D721Med (cell line): ENCODE measurements at regions not wholly inside any gene's neighbourhood (a gene's known extent, or its start where the extent isn't known, plus 50 kb on each side); places are given as distances from the start of the nearest gene placed in this dataset.

Experiments
- DNase-seq: peaks from one replicate; pipeline ENCODE4 v3.0.0; 2011; ENCODE audit warnings: low spot score; ENCODE audit not compliant: insufficient read length
- FAIRE-seq: peaks from 2 replicates; lab custom pipeline; 2011; peaks lifted over from hg19 to GRCh38; lab: Jason Lieb, UNC
- TF ChIP-seq, protein P1 (sequence below): IDR thresholded peaks from 2 replicates; pipeline ENCODE4 v1.5.1; 2012; ENCODE audit warnings: mild to moderate bottlenecking, control low read depth; ENCODE audit not compliant: insufficient read depth; ENCODE audit errors: missing control alignments

DNA sequence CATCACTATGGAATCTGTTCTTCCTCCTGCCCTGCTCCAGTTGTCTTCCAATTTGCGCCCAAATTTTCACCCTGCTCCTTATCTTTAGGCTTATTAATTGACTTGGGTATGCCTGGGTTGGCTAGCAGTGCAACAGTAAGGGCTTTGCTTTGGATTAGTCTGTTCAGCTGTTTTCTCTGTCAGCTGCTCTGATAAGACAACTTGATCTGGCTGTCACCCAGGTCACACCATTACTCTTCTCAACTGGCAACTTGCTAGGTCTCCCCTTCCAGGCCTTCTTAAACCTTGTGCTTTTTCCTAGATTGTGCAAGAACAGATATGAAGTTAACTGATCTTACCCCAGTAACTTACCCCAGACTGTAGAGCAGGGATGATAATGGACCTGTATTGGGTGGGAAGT lies 357.8 kb upstream of the LARGE1 start:
- no peak for FAIRE-seq
- TF ChIP-seq, protein P1, sequence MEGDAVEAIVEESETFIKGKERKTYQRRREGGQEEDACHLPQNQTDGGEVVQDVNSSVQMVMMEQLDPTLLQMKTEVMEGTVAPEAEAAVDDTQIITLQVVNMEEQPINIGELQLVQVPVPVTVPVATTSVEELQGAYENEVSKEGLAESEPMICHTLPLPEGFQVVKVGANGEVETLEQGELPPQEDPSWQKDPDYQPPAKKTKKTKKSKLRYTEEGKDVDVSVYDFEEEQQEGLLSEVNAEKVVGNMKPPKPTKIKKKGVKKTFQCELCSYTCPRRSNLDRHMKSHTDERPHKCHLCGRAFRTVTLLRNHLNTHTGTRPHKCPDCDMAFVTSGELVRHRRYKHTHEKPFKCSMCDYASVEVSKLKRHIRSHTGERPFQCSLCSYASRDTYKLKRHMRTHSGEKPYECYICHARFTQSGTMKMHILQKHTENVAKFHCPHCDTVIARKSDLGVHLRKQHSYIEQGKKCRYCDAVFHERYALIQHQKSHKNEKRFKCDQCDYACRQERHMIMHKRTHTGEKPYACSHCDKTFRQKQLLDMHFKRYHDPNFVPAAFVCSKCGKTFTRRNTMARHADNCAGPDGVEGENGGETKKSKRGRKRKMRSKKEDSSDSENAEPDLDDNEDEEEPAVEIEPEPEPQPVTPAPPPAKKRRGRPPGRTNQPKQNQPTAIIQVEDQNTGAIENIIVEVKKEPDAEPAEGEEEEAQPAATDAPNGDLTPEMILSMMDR, result no peak
- DNase-seq, result no peak

DNA sequence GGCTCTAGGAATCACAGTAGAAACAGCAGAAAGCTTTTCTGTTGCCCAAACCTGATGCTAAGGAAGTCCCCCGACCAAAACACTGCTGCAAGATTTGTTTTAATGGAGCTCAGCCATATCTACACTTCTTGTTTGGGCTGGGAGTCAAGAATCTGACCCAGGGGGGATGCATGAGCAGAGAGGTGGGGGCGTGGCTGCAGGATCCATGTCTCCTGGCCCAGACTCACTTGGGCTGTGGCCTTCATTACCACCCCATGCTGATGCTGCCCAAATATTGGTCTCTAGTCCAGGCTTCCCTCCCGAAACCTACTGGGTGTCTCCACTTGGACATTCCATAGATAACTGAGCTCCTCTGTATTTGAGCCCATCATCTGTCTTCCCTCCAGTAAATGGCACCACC lies 361.5 kb upstream of the LARGE1 start:
- TF ChIP-seq, protein P1, result no peak
- no peak for FAIRE-seq

DNA sequence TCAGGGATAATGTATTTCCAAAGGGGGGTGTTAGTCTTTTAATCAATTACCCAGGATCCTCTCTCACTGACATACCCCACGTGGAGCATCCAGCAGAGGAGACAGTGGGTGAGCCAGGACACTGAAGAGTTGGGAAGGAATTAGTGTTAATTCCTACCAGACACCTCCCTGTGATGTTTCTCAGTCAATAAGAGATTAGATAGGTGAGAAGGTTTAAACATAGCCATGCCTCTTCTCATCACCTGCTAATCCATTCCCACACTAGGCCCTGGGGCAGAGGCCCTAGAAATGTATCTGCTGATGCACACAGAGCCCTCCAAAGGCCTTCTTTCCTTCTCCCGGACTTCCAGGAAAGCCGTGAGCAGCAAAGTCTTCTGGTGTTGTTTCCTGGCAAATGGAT lies 363.6 kb upstream of the LARGE1 start:
- no peak for DNase-seq
- TF ChIP-seq, protein P1, result no peak
- FAIRE-seq, result no peak

More for the DNA sequence above, 361.5 kb upstream of the LARGE1 start:
- DNase-seq, result no peak

DNA sequence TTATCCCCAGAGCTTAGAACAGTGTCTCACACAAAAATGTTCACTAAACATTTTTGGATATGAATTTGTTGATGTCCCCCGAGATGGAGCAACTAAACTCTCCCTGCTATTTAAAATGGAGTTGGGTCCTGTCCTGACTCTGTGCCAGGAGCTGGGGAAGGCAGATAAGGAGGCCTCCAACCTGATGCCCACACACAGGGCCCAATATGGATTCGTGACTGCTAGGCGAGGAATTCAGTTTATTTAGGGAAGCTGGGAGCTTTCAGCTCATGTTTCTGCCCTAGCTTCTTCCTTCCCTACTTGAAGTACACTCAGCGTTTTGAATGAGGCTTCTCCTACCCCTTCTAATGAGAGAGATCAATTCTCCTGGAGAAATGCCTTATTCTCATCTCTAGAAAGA lies 373.0 kb upstream of the LARGE1 start:
- DNase-seq (no peak), FAIRE-seq (no peak)
- TF ChIP-seq, protein P1, result no peak

DNA sequence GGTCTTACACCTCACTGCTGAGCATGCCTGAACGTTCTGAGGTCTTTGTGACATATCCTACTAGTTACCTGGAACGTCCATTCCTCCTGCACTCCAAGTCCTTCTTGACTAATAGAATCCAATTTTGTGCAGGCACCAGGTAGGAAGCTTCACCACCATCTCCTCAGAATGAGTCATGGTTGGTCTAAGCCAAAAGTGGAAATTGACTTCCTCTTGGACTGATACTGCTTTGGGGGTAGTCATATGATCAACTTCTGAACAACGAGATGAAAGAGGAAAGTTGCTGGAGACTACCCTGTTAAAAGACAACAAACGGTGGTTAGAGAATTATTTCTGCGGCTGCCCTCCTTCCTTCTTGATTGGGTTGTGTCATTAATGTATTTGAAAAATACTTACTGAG lies 374.2 kb upstream of the LARGE1 start:
- TF ChIP-seq, protein P1, result no peak
- DNase-seq, result no peak
- FAIRE-seq, result no peak

DNA sequence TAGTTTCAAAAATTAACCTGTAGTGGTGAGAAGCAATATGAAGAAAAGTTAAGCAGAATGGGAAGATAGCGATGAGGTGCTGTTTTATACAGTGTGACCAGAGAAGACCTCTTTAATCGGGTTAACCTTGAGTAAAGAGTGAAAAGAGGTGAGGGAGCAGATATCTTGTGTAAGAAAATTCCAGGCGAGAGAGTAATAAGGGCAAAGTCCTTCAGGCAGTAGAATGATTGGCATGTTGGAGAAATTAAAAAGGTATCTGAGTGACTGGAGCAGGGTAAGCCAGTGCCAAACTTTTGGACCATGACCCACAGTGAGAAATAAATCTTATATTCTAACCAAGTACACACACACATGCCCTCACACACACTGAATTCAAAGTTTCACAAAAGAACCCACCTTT lies 374.7 kb upstream of the LARGE1 start:
- no peak for DNase-seq
- FAIRE-seq, result no peak
- TF ChIP-seq, protein P1, result no peak

DNA sequence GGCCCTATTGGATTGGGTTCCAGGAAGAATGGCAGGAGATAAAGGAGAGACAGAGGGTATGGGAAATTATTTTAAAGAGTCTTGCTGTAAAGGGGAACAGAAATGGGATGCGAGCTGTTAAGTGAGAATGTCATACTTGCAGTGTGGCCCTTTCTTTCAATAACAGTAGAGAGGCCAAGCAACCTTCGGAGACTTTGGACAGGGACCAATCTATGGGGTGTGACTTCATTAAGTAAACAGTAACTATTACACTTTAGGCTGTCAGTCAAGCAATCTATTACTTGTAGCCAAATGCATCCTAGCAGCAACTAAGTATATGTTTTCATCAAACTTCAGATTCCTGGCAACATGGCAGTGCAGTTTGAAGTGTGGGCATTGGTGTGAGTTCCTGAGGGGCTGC lies 376.2 kb upstream of the LARGE1 start:
- TF ChIP-seq, protein P1, result no peak
- no peak for FAIRE-seq

More for the DNA sequence above, 376.2 kb upstream of the LARGE1 start:
- no peak for DNase-seq
